Heart left ventricle (tissue), 13 donors: ENCODE measurements at regions not wholly inside any gene's neighbourhood (a gene's known extent, or its start where the extent isn't known, plus 50 kb on each side); places are given as distances from the start of the nearest gene placed in this dataset.

Source experiments
- CTCF ChIP-seq, 12 donors: fragments of 200-600 bp; sonication (generic) in 4 of 12; IDR thresholded peaks; one replicate each; pipeline versions ENCODE4 v1.5.0 to v1.8.0; 2018 to 2022; ENCODE audit warnings: antibody characterized with exemption in 12 of 12, mild to moderate bottlenecking in 5 of 12
- POLR2A ChIP-seq, 2 donors: fragments of 450-650 bp; IDR thresholded peaks; one replicate each; pipeline ENCODE4 v1.6.1; 2017; ENCODE audit warnings: antibody characterized with exemption in 2 of 2, mild to moderate bottlenecking in 2 of 2, moderate library complexity in 2 of 2
- donor health status: ischemic (EF 13 %, LVEDD 7.1; RV severe dilation, severe dysfunction).
- donor health status: DM: no; HTN: yes; CAD: no.
- donor health status: DM: no; HTN: no; CAD: no.
- donor health status: ischemic (EF 25% LVEDD 6.9; RV normal size, moderate dysfunction).
- donor health status: ischemic (EF 25% LVEDD 5.7; RV mildly dilated, moderate dysfunction).
- donor health status: ischemic (EF 35%, LVEDD 5.7; RV mildly dilated, moderate dysfunction).
- donor health status: nonischemic (EF 11% LVEDD 7.7; RV severe dilation, severe dysfunction).
- donor health status: DM: yes; HTN: yes; CAD: no.
- donor health status: PGD.
- donor health status: ischemic (EF 29% LVEDD 5.4; RV normal size, mild dysfunction).
- donor health status: nonischemic (EF 23%, LVEDD 6.1; RV moderate dilation, normal function).

GRCh38 chr4:151606061-151606460, 154.7 kb downstream of the GATB start:
- TF ChIP-seq CTCF (IDR thresholded peaks at IDR 0.05) (no peak), POLR2A (IDR thresholded peaks at IDR 0.05) (no peak)
